ENCODE measurements at regions not wholly inside any gene's neighbourhood (a gene's known extent, or its start where the extent isn't known, plus 50 kb on each side); places are given as distances from the start of the nearest gene placed in this dataset.

- TF ChIP-seq CTCF (IDR thresholded peaks at IDR 0.05) (no peak), POLR2A (IDR thresholded peaks at IDR 0.05) (no peak)
Observed at GRCh38 chr2:150619607-150620330, 132.3 kb upstream of the RND3 start.

Measured in esophagus squamous epithelium (tissue), 4 donors.